ENCODE measurements at regions not wholly inside any gene's neighbourhood (a gene's known extent, or its start where the extent isn't known, plus 50 kb on each side); places are given as distances from the start of the nearest gene placed in this dataset.

DNA sequence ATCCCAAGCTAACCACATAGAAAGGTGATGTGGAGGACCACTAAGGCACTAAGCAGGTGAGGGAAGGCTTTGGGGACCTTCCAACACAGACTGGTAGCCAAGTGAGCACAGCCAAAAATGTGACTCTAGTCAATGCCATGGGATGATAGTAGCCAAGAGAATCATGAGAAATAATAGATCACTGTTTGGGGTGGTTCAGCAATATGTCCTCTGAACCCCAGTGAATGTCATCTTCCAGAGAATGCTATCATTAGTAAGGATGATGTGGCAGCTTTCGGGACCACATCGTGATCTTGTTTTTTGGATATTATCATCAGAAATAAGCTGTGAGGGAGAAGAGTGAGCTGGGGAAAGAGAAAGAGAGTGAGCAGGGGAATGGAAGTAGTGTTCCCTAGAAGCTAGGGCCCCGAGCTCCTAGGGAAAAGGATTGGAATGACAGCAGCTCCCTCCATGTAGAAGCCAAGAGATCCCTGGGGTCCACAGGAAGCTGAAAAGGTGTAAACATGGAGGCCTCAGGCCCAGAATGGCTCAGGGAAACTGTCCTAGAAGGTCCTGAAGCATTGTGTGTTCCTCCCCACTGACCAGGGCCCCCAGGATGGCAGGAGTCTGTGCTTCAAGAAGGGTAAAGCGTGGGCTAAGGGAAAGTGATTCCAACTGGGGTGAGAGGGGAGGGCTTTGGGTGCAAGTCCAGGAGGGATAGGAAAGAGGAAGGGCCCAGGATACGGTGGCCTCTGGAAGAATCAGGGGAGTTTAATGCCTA, 56.6 kb upstream of the KLF13 start:
- H3K27ac Mint-ChIP-seq: peak overlapping the region; percentile 19
- no peaks in the 10 kb centered on the region for H3K27me3 Mint-ChIP-seq (ENCODE audit: low read depth)
- no peaks in the 10 kb centered on the region for H3K9me3 Mint-ChIP-seq
- no peaks in the 10 kb centered on the region for H3K36me3 Mint-ChIP-seq (ENCODE audit: low read depth)
- no peak overlapping the region for H3K4me3 Mint-ChIP-seq
- peaks cover 73% of the 10 kb centered on the region for H3K4me1 Mint-ChIP-seq (ENCODE audit: low read depth)
- DNase-seq (ENCODE audit: low spot score): peak; percentile 0

DNA sequence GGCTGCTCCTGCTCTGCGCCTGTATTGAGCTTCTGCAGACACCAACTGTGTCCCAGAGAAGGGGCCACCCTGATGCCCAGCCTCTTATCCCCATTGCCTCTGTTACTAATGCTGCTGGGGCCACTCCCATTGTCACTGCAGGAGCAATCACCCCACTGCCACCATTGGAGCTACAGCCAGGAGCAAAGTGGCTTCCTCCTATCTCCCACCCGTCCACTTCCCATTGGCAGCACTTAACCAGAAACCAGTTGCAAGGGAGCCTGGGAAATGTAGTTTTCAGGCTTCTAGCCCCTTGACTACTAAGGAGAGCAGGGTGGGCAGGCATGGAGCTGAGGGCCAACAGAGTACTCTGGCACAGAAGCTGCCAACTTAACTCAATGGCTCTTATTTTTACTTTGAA, 55.9 kb upstream of the KLF13 start:
- Mint-ChIP-seq H3K27ac (no peak overlapping the region), H3K9me3 (no peaks in the 10 kb centered on the region), H3K27me3 (ENCODE audit: low read depth) (no peaks in the 10 kb centered on the region), H3K4me3 (no peak overlapping the region), H3K4me1 (ENCODE audit: low read depth) (peaks cover 66% of the 10 kb centered on the region), H3K36me3 (ENCODE audit: low read depth) (no peaks in the 10 kb centered on the region)
- DNase-seq (ENCODE audit: low spot score): peak; percentile 1

DNA sequence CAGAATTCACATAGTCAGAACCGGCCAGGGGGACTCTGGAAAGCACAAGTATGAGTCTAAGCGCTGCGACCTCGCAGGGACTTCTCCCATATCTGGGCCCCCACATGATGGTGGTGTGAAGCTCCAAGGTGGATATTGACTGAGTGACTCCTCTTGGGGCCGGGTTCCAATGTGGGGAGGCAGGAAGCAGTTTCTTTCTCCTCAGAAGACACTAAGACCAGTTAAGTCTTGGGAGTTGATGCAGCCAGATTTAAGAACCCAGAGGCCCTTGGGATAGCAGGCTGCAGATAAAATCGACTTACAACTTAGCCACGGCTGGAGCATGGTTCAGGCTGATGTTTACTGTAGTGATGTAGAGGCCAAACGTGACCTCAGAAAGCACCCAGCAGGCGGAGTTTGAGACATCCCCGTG, 55.4 kb upstream of the KLF13 start:
- peak; percentile 3 for DNase-seq (ENCODE audit: low spot score)
- Mint-ChIP-seq H3K27me3 (ENCODE audit: low read depth) (no peaks in the 10 kb centered on the region), H3K4me3 (no peak overlapping the region), H3K27ac (no peak overlapping the region), H3K4me1 (ENCODE audit: low read depth) (peaks cover 63% of the 10 kb centered on the region), H3K36me3 (ENCODE audit: low read depth) (no peaks in the 10 kb centered on the region), H3K9me3 (no peaks in the 10 kb centered on the region)

DNA sequence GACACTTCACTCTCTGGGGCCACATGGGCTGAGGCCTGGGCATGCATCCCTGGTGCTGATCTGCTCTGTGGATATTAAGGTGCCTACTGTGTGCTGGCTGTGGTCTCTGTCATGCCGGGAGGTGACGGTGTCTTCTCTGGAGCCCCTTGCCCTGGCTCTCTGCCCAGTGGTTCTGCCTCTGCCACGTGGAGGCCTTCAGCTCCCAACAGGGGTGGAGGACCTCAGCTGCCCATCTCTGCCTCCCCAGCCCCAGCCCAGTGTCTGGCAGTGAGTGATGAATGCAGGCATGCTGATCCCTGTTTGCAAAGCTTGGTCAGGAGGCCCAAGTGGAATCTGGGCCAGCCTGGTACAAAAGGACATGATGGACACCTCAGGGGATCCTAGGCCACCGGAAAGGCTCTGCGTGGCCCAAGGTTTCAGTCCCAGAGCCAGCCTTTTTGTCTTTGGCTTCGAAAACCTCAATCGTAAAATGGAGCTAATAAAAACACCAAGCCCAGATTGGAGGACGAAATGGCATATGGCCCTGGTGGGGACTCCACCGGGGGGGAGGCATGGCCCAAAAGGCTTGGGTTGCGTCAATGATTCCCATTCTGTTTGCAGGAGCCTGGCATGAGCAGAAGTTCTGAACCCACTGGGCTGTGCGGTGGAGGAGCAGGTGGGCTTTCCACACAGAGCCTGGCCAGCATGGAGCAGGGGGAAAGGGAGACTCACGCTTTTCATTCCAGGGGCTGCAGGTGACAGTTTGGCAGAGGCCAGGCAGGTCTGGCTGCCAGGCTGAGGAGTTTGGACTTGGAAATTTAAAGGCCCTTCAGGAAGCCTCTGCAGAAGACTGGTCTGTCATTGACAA, 54.7 kb upstream of the KLF13 start:
- Mint-ChIP-seq H3K36me3 (ENCODE audit: low read depth) (no peaks in the 10 kb centered on the region), H3K27me3 (ENCODE audit: low read depth) (no peaks in the 10 kb centered on the region), H3K9me3 (no peaks in the 10 kb centered on the region), H3K27ac (no peak overlapping the region), H3K4me3 (no peak overlapping the region), H3K4me1 (ENCODE audit: low read depth) (peaks cover 55% of the 10 kb centered on the region)
- DNase-seq (ENCODE audit: low spot score): peak; percentile 1

DNA sequence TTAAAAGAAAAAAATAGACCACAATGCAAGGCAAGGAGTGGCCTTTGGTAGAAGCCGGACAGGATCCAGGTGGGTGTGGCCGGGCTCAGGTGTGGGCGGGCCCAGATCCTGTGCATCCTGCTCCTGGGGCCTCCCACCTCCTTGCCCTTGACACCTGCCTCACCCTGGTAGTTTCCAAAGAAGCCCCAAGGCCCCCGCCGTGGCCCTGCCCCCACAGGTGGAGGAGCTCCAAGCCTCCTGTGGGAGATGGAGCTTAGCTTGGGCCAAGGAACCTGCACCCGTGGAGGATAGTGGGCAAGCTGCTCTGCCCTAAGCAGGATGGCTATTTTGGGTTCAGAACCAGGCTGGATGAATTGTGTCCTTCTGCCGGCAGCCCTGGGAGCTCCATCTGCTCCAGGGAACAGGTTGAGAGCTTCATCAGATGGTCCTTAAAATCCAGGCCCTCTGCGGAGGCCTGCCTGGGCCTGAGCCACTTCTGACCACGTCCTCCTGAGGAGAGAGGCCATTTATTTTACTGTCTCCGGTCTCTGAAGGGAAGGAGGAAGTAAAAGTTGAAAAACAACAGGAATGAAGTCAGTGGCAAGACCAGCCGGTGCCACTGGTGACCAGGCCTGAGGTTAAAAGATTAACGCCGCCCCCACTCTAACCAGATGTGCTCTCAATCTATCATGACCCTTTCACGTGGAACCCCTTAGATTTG, 53.9 kb upstream of the KLF13 start:
- Mint-ChIP-seq H3K36me3 (ENCODE audit: low read depth) (no peaks in the 10 kb centered on the region), H3K27me3 (ENCODE audit: low read depth) (no peaks in the 10 kb centered on the region), H3K27ac (no peak overlapping the region), H3K4me1 (ENCODE audit: low read depth) (peaks cover 48% of the 10 kb centered on the region), H3K4me3 (no peak overlapping the region), H3K9me3 (no peaks in the 10 kb centered on the region)
- peak; percentile 1 for DNase-seq (ENCODE audit: low spot score)

DNA sequence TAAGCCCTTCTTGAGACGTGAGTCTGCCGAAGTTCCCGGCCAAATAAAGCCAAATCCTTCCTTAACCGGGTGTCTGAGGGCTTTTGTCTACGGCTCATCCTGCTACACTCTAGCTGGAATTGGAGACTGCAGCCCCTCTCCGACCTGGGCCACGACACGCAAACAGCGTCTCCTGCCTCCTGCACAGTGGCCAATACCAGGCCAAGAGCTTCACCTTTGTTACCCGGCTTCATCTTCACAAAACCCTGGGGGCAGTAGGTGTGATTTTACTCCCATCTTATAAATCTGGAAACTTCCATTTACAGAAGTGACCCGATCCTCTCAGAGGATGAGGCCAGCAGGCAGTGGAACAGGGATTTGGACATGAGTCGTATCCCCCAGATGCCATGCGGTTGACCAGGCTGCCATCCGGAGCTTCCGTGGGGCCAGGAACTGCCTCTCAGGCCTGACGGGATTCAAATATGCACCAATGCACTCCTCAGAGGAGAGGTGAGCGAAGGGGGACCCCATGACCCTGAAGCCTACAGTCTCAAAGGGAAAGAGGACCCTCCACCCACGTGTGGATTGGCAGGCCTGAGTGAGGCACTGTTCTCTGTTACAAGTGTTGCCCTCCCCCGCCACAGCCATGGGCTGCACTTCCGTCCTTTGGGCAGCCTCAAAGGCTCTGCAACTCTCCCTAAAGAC, 53.2 kb upstream of the KLF13 start:
- H3K27me3 Mint-ChIP-seq (ENCODE audit: low read depth): no peaks in the 10 kb centered on the region
- peak; percentile 1 for DNase-seq (ENCODE audit: low spot score)
- no peaks in the 10 kb centered on the region for H3K36me3 Mint-ChIP-seq (ENCODE audit: low read depth)
- no peaks in the 10 kb centered on the region for H3K9me3 Mint-ChIP-seq
- H3K27ac Mint-ChIP-seq: no peak overlapping the region
- H3K4me3 Mint-ChIP-seq: no peak overlapping the region
- H3K4me1 Mint-ChIP-seq (ENCODE audit: low read depth): peaks cover 41% of the 10 kb centered on the region

DNA sequence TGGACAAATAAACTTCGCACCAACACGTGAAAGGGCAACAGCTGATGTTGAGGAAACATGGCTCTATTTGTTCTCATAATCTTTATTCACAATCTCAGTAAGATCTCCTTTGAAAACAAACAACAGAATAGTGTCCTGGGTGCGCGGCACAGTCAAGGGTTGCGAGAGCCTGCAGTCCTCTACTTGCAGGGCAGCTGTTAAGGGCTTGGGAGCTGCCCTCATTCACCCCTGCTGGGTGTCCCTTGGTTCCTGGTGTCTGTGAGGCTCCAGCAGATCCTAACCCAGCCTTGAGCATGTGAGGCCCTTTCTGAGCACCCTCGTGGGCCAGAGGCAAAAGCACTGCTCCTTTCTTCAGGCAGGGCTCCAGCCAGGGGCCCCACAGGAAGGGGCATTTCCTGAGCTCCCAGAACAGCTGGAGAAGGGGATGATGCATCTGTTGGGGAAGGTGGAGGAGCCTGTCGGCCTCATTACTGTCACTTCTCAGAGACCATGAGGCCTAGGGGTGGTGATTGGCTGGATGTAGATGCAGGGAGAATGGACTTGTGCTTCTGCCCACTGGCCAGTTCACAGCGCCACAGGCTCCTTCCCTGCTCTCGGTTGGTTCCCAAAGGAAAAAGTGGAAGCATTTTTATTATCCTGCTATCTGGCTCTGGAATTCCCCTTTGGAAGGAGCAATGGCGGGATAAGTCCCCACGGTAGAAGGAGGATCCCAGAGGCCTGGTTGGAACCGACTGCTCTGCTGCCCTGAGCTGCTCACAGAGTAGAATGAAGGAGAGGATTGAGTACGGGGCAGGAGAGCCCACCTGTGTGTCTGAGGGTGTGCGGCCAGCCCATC, 51.9 kb upstream of the KLF13 start:
- peak; percentile 3 for DNase-seq (ENCODE audit: low spot score)
- Mint-ChIP-seq H3K36me3 (ENCODE audit: low read depth) (no peaks in the 10 kb centered on the region), H3K4me1 (ENCODE audit: low read depth) (peaks cover 39% of the 10 kb centered on the region), H3K27ac (no peak overlapping the region), H3K4me3 (no peak overlapping the region), H3K9me3 (no peaks in the 10 kb centered on the region), H3K27me3 (ENCODE audit: low read depth) (no peaks in the 10 kb centered on the region)

DNA sequence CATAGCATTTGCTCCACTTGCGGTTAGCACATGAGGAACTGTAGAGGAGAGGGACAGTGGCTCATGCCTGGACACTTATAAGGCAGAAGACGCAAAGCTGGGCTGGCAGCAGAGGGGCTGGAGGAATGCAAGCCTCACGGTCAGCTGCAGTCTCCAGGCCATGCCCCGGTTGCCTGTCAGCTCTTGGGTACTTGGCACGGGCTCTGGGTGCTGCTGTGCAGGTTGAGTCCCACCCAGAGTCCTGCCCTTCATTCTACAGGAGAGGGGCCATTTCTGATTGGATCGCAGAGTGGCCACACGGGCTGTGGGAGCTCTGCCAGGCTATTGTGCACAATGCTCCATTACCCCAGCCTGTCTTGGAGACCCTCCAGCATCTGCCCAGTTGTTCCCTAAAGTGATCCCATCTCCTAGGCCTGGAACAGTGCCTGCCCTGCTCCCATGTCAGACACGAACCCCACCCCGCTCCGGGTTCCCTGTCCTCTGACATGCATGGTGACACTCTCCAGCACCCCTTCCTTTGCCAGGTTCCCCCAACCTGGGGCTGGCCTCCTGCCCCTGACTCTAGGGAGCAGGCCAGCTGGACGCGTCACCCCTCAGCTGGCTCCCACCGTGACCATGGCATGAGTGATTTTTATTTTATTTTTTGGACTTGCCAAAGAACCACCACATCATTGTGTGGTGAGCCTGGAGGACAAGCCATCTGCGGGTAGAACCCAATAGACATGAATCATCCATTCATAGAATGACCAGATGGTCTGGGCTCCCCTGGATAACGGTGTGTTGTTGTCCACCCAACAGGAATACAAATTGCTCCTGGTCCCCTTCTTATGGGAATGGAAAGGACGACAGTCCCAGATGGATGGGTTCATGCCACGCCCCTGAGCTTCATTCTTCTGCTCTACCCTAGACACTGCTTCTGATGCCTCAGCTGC, 51.0 kb upstream of the KLF13 start:
- Mint-ChIP-seq H3K36me3 (ENCODE audit: low read depth) (no peaks in the 10 kb centered on the region), H3K27me3 (ENCODE audit: low read depth) (no peaks in the 10 kb centered on the region), H3K4me3 (no peak overlapping the region), H3K4me1 (ENCODE audit: low read depth) (peaks cover 30% of the 10 kb centered on the region), H3K27ac (no peak overlapping the region), H3K9me3 (no peaks in the 10 kb centered on the region)
- DNase-seq (ENCODE audit: low spot score): peak; percentile 3

DNA sequence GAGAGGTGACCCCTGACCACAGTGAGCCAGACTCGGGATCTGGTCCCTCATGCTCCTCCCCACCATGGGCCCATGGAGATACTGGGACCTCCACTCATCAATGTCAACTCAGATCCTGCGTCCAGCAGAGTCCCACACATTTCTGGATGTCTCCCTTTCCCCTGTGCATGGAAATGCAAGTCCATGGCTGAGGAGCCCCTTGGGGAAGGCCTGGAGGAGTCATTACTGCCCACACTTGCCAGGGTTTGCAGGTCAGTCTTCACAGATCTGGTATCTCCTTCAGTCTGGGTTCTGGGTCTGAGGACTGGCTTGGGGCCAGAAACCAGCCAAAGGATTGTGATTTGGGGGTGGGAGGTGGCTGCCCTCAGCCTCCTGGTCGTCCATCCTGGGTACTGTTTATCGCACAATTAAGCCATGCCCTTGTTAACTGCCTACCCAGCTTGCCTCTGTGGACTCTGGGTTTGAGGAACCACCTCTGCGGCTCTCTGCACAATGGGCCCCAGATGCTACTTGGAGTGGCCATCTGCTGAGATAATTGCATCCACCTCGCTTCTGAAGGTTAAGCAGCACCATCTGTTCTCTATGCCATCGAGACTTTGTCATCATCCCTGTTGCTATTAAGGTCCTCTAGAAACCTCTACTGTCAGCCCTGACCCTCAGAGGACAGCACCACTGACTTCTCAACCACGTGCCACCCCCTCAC, 49.9 kb upstream of the KLF13 start:
- DNase-seq (ENCODE audit: low spot score): peak; percentile 2
- Mint-ChIP-seq H3K4me3 (no peak overlapping the region), H3K27me3 (ENCODE audit: low read depth) (no peaks in the 10 kb centered on the region), H3K36me3 (ENCODE audit: low read depth) (no peaks in the 10 kb centered on the region), H3K27ac (no peak overlapping the region), H3K4me1 (ENCODE audit: low read depth) (peaks cover 22% of the 10 kb centered on the region), H3K9me3 (no peaks in the 10 kb centered on the region)

Data from T-helper 2 cell treated with Interferon-gamma antibody and Interleukin-4, amounts not matched to agents 5 μg/mL and 100 μg/mL, for 36 hours (primary cell).